ENCODE measurements at regions not wholly inside any gene's neighbourhood (a gene's known extent, or its start where the extent isn't known, plus 50 kb on each side); places are given as distances from the start of the nearest gene placed in this dataset.

DNA sequence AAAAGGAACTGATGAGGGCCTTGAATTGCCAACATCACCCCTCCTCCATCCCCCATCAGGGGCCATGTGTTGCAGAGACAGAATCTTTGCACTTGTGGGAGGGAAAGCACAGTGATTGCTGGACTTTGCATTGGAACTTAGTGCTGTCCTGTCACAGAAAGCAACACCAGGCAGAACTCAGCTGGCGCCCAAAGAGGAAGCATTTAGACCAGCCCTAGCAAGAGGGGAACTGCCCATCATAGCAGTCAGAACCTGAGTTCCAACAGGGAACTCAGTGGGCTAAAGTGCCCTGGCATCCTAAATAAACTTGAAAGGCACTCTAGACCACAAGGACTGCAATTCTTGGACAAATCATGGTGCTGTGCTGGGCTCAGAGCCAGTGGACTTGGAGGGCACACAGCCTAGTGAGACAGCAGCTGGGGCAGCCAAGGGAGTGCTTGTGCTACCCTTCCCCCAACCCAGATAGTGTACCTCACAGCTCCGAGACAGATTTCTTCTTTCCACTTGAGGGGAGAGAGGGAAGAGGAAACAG is 128.1 kb downstream of the ACTL7B start:
- no peak overlapping the region for H3K27ac ChIP-seq (ENCODE audit: low read depth, low read length)
- no peaks in the 10 kb centered on the region for H3K27me3 ChIP-seq (ENCODE audit: control insufficient read depth in 5 of 5, insufficient read depth in 4 of 5, low read length in 5 of 5)
- H3K9me3 ChIP-seq (ENCODE audit: control insufficient read depth in 5 of 5, low read length in 5 of 5) = peaks cover 0 to 8% (median 2%) of the 10 kb centered on the region in 5 donors
- peaks cover under 1 to 15% (median 8%) of the 10 kb centered on the region in 5 donors for H3K4me1 ChIP-seq (ENCODE audit: control insufficient read depth in 5 of 5, insufficient read depth in 5 of 5, low read length in 5 of 5)
- no peak overlapping the region for H3K9ac ChIP-seq (ENCODE audit: low read length in 5 of 5)
- no peaks in the 10 kb centered on the region for H3K36me3 ChIP-seq (ENCODE audit: control insufficient read depth in 5 of 5, insufficient read depth in 5 of 5, low read length in 5 of 5)
- H3K4me3 ChIP-seq (ENCODE audit: low read depth in 1 of 5, low read length in 5 of 5) = no peak overlapping the region

DNA sequence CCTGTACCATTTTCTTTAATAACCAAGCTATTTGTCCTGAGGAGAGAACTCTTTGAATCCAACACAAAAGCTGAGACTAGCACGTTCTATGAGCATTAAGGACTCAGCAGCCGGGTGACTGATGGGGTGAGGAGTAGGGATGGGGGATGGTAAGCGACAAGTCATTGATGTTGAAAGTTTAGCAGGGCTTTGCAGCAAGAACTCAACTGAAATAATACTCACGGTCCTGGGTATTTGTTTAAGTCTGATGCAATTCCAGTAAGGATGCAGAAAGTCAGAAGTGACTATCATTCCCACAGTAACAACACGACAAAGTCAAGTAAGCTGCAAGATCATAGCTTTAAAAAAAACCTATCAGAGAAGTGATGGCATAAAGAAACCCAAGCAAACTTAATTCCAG is 131.1 kb downstream of the ACTL7B start:
- Histone ChIP-seq H3K36me3 (ENCODE audit: control insufficient read depth in 5 of 5, insufficient read depth in 5 of 5, low read length in 5 of 5) (no peaks in the 10 kb centered on the region), H3K4me3 (ENCODE audit: low read depth in 1 of 5, low read length in 5 of 5) (no peak overlapping the region), H3K27ac (ENCODE audit: low read depth, low read length) (no peak overlapping the region), H3K27me3 (ENCODE audit: control insufficient read depth in 5 of 5, insufficient read depth in 4 of 5, low read length in 5 of 5) (no peaks in the 10 kb centered on the region), H3K9ac (ENCODE audit: low read length in 5 of 5) (no peak overlapping the region), H3K4me1 (ENCODE audit: control insufficient read depth in 5 of 5, insufficient read depth in 5 of 5, low read length in 5 of 5) (peaks cover 6 to 21% (median 8%) of the 10 kb centered on the region in 5 donors), H3K9me3 (ENCODE audit: control insufficient read depth in 5 of 5, low read length in 5 of 5) (no peaks in the 10 kb centered on the region)

DNA sequence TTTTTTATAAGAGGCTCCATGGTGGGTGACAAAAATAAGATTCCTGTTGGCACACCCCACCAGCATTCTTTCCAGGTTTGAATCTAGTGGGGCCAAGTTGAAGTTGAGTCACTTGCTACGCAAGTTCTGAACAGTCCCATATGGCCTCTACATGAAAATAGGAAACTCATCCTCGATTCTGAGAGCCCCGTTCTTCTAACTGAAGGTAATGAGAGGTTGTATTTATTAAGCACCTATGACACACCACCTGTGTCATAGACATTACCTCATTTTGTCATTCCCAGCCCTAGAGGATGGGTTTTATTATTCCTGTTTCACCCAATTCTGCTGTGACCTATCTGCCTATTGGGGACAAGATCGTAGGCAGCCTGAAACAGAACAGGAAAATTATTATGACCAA is 131.7 kb downstream of the ACTL7B start:
- Histone ChIP-seq H3K4me1 (ENCODE audit: control insufficient read depth in 5 of 5, insufficient read depth in 5 of 5, low read length in 5 of 5) (peaks cover 6 to 21% (median 8%) of the 10 kb centered on the region in 5 donors), H3K4me3 (ENCODE audit: low read depth in 1 of 5, low read length in 5 of 5) (no peak overlapping the region), H3K9me3 (ENCODE audit: control insufficient read depth in 5 of 5, low read length in 5 of 5) (no peaks in the 10 kb centered on the region), H3K36me3 (ENCODE audit: control insufficient read depth in 5 of 5, insufficient read depth in 5 of 5, low read length in 5 of 5) (no peaks in the 10 kb centered on the region), H3K27me3 (ENCODE audit: control insufficient read depth in 5 of 5, insufficient read depth in 4 of 5, low read length in 5 of 5) (no peaks in the 10 kb centered on the region), H3K27ac (ENCODE audit: low read depth, low read length) (no peak overlapping the region), H3K9ac (ENCODE audit: low read length in 5 of 5) (no peak overlapping the region)

DNA sequence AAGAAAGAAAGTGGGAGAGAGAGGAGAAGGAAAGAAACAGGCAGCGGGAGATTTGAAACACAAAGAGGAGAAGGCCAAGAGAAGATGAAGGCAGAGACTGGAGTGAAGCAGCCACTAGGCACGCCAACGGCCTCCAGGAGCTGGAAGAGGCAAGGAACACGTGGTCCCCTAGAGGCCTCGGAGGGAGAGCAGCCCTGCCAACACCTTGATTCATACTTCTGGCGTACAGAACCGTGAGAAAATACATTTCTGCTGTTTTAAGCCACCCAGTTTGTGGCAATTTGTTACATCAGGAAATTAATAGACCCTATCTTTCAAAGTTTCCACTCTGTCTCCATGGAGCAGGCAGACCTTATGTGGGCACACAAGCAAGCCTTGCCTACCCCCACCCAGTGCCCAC is 133.4 kb downstream of the ACTL7B start:
- Histone ChIP-seq H3K9me3 (ENCODE audit: control insufficient read depth in 5 of 5, low read length in 5 of 5) (peaks cover 0 to 3% (median 0%) of the 10 kb centered on the region in 5 donors), H3K9ac (ENCODE audit: low read length in 5 of 5) (no peak overlapping the region), H3K36me3 (ENCODE audit: control insufficient read depth in 5 of 5, insufficient read depth in 5 of 5, low read length in 5 of 5) (no peaks in the 10 kb centered on the region), H3K4me1 (ENCODE audit: control insufficient read depth in 5 of 5, insufficient read depth in 5 of 5, low read length in 5 of 5) (peaks cover under 1 to 12% (median 6%) of the 10 kb centered on the region in 5 donors), H3K27me3 (ENCODE audit: control insufficient read depth in 5 of 5, insufficient read depth in 4 of 5, low read length in 5 of 5) (no peaks in the 10 kb centered on the region), H3K27ac (ENCODE audit: low read depth, low read length) (no peak overlapping the region), H3K4me3 (ENCODE audit: low read depth in 1 of 5, low read length in 5 of 5) (no peak overlapping the region)

DNA sequence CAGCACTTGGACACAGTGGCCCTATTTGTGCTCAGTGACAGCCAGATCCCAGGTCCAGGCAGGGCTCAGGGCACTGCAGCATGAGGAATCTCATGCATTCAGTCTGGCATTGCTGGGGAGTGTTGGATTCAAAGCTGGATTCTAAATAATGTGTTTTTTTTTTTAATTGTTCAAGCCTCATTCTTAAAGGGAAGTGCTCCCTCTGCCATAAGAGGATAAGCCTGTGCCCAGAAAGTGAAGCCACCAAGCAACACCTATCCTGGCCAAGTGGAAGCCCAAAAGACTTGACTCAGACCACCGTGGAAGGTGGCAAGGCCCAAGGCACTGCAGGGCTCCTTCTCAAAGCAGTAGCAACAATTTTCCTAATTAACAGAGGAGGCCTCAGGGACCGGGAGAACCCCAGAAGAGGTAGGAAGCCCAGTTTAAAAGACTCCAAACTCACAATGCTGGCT is 135.6 kb downstream of the ACTL7B start:
- peaks cover 0 to 8% (median 6%) of the 10 kb centered on the region in 5 donors for H3K4me1 ChIP-seq (ENCODE audit: control insufficient read depth in 5 of 5, insufficient read depth in 5 of 5, low read length in 5 of 5)
- H3K9ac ChIP-seq (ENCODE audit: low read length in 5 of 5) = no peak overlapping the region
- peaks cover 0 to 3% (median 0%) of the 10 kb centered on the region in 5 donors for H3K9me3 ChIP-seq (ENCODE audit: control insufficient read depth in 5 of 5, low read length in 5 of 5)
- no peaks in the 10 kb centered on the region for H3K27me3 ChIP-seq (ENCODE audit: control insufficient read depth in 5 of 5, insufficient read depth in 4 of 5, low read length in 5 of 5)
- H3K36me3 ChIP-seq (ENCODE audit: control insufficient read depth in 5 of 5, insufficient read depth in 5 of 5, low read length in 5 of 5) = no peaks in the 10 kb centered on the region
- H3K27ac ChIP-seq (ENCODE audit: low read depth, low read length) = no peak overlapping the region
- H3K4me3 ChIP-seq (ENCODE audit: low read depth in 1 of 5, low read length in 5 of 5) = no peak overlapping the region

DNA sequence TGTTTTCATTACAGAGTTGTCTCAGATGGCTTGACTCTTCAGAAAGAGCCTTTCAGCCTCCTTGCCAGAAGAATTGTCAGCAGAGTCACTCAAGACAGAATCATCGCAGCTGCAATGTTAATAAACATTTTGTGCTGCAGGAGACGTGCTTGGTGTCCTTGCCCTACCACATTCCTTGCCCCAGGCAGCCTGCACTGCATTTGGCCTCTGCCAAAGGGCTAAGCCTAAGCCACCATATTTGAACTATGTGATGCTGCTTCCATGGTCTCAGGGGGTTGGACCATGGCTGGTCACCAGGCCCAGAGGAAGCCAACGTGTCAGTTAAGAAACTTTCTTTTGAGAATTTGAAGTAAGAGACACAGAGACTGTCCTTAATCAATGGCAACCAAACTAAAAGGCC is 145.4 kb downstream of the ACTL7B start:
- no peak overlapping the region for H3K4me3 ChIP-seq (ENCODE audit: low read depth in 1 of 5, low read length in 5 of 5)
- no peaks in the 10 kb centered on the region for H3K4me1 ChIP-seq (ENCODE audit: control insufficient read depth in 5 of 5, insufficient read depth in 5 of 5, low read length in 5 of 5)
- no peaks in the 10 kb centered on the region for H3K36me3 ChIP-seq (ENCODE audit: control insufficient read depth in 5 of 5, insufficient read depth in 5 of 5, low read length in 5 of 5)
- H3K9ac ChIP-seq (ENCODE audit: low read length in 5 of 5) = no peak overlapping the region
- H3K27me3 ChIP-seq (ENCODE audit: control insufficient read depth in 5 of 5, insufficient read depth in 4 of 5, low read length in 5 of 5) = no peaks in the 10 kb centered on the region
- no peaks in the 10 kb centered on the region for H3K9me3 ChIP-seq (ENCODE audit: control insufficient read depth in 5 of 5, low read length in 5 of 5)
- H3K27ac ChIP-seq (ENCODE audit: low read depth, low read length) = no peak overlapping the region

DNA sequence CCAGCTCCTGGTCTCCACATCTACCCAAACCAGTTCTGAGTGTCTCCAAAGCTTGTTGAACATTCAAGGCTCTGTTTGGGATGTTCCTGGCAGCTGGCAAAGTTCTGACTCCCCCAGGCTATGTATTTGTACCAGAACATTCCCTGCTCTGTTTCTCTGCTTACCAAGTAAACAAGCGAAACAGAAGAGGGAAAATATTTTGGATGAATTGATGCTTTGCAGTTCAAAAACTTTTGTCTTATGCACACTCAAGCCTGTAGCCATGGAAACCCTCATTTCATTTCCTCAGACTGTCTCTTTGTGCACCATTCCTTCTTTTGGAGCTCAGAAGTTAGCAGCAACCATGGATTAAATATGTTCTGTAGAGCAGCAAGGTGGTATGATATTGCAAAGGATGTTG is 145.8 kb downstream of the ACTL7B start:
- no peak overlapping the region for H3K9ac ChIP-seq (ENCODE audit: low read length in 5 of 5)
- no peaks in the 10 kb centered on the region for H3K9me3 ChIP-seq (ENCODE audit: control insufficient read depth in 5 of 5, low read length in 5 of 5)
- no peaks in the 10 kb centered on the region for H3K4me1 ChIP-seq (ENCODE audit: control insufficient read depth in 5 of 5, insufficient read depth in 5 of 5, low read length in 5 of 5)
- no peaks in the 10 kb centered on the region for H3K36me3 ChIP-seq (ENCODE audit: control insufficient read depth in 5 of 5, insufficient read depth in 5 of 5, low read length in 5 of 5)
- H3K4me3 ChIP-seq (ENCODE audit: low read depth in 1 of 5, low read length in 5 of 5) = no peak overlapping the region
- no peaks in the 10 kb centered on the region for H3K27me3 ChIP-seq (ENCODE audit: control insufficient read depth in 5 of 5, insufficient read depth in 4 of 5, low read length in 5 of 5)
- H3K27ac ChIP-seq (ENCODE audit: low read depth, low read length) = no peak overlapping the region

DNA sequence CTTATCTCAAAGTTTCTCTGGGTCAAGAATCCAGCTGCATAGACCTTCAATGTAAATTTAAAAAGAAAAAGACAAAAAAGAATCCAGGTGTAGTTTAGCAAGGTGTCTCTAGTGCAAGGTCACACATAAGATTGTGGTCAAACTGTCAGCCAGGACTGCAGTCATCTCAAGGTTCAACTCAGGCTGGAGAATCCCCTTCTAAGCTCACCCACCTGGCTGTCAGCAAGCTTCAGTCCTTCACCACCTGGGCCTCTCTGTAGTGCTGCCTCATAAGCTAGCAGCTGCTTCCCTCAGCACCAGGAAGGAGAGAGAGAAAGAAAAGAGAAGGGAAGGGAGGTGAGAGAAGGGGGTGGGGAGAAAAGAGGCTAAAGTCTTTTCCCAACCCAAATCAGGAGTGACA is 146.7 kb downstream of the ACTL7B start:
- no peaks in the 10 kb centered on the region for H3K27me3 ChIP-seq (ENCODE audit: control insufficient read depth in 5 of 5, insufficient read depth in 4 of 5, low read length in 5 of 5)
- H3K36me3 ChIP-seq (ENCODE audit: control insufficient read depth in 5 of 5, insufficient read depth in 5 of 5, low read length in 5 of 5) = no peaks in the 10 kb centered on the region
- H3K27ac ChIP-seq (ENCODE audit: low read depth, low read length) = no peak overlapping the region
- H3K4me3 ChIP-seq (ENCODE audit: low read depth in 1 of 5, low read length in 5 of 5) = no peak overlapping the region
- H3K9ac ChIP-seq (ENCODE audit: low read length in 5 of 5) = no peak overlapping the region
- H3K9me3 ChIP-seq (ENCODE audit: control insufficient read depth in 5 of 5, low read length in 5 of 5) = no peaks in the 10 kb centered on the region
- peaks cover 0 to 6% (median 0%) of the 10 kb centered on the region in 5 donors for H3K4me1 ChIP-seq (ENCODE audit: control insufficient read depth in 5 of 5, insufficient read depth in 5 of 5, low read length in 5 of 5)

DNA sequence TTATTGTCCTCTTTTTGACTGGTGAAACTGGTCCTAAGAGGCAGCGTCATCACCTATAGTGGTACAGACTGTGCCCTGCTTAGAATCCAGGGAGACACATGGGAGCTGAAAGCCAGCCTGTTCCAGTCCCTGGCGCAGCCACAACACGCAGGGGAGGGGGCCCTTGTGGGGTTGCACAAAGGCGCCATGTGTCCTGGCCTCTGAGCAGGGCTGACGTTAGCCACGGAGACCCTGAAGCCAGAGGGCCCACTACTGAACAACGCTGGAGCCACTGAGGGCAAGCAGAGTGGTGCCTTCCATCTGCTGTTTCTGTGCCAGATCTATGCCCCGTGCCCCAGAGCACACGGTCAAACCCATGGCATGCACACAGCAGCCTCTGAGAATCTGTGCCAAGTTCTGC is 147.3 kb downstream of the ACTL7B start:
- H3K9me3 ChIP-seq (ENCODE audit: control insufficient read depth in 5 of 5, low read length in 5 of 5) = no peaks in the 10 kb centered on the region
- no peak overlapping the region for H3K4me3 ChIP-seq (ENCODE audit: low read depth in 1 of 5, low read length in 5 of 5)
- H3K9ac ChIP-seq (ENCODE audit: low read length in 5 of 5) = no peak overlapping the region
- no peak overlapping the region for H3K27ac ChIP-seq (ENCODE audit: low read depth, low read length)
- no peaks in the 10 kb centered on the region for H3K27me3 ChIP-seq (ENCODE audit: control insufficient read depth in 5 of 5, insufficient read depth in 4 of 5, low read length in 5 of 5)
- H3K4me1 ChIP-seq (ENCODE audit: control insufficient read depth in 5 of 5, insufficient read depth in 5 of 5, low read length in 5 of 5) = peaks cover 0 to 7% (median 0%) of the 10 kb centered on the region in 5 donors
- H3K36me3 ChIP-seq (ENCODE audit: control insufficient read depth in 5 of 5, insufficient read depth in 5 of 5, low read length in 5 of 5) = no peaks in the 10 kb centered on the region

DNA sequence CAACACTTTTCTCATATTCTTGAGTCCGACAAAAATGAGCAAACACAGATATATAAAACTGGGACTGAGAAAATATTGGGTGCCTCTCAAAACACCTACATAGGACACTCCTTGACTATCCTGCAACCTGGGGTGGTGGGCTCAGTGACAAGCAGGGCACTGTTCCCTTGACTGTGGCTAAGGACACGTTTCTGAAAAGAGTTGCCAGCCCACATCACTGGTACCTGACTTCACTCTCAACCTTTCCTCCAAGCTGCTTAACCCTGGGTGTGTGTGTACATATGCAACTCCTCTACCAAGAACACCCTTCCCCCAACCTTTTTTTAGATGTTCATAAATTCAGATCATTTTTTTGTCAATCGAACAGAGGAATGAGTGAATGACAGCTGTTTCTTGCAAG is 148.7 kb downstream of the ACTL7B start:
- H3K27ac ChIP-seq (ENCODE audit: low read depth, low read length) = no peak overlapping the region
- H3K4me1 ChIP-seq (ENCODE audit: control insufficient read depth in 5 of 5, insufficient read depth in 5 of 5, low read length in 5 of 5) = peaks cover 0 to 7% (median 0%) of the 10 kb centered on the region in 5 donors
- H3K9me3 ChIP-seq (ENCODE audit: control insufficient read depth in 5 of 5, low read length in 5 of 5) = no peaks in the 10 kb centered on the region
- no peaks in the 10 kb centered on the region for H3K36me3 ChIP-seq (ENCODE audit: control insufficient read depth in 5 of 5, insufficient read depth in 5 of 5, low read length in 5 of 5)
- H3K9ac ChIP-seq (ENCODE audit: low read length in 5 of 5) = no peak overlapping the region
- H3K4me3 ChIP-seq (ENCODE audit: low read depth in 1 of 5, low read length in 5 of 5) = no peak overlapping the region
- no peaks in the 10 kb centered on the region for H3K27me3 ChIP-seq (ENCODE audit: control insufficient read depth in 5 of 5, insufficient read depth in 4 of 5, low read length in 5 of 5)

All from subcutaneous abdominal adipose tissue (tissue), 5 donors.